ENCODE measurements at regions not wholly inside any gene's neighbourhood (a gene's known extent, or its start where the extent isn't known, plus 50 kb on each side); places are given as distances from the start of the nearest gene placed in this dataset.

GRCh38 chr4:92059615-92060014 is 244.2 kb upstream of the GRID2 start:
- H3K27ac Mint-ChIP-seq: no peak overlapping the region

DNA sequence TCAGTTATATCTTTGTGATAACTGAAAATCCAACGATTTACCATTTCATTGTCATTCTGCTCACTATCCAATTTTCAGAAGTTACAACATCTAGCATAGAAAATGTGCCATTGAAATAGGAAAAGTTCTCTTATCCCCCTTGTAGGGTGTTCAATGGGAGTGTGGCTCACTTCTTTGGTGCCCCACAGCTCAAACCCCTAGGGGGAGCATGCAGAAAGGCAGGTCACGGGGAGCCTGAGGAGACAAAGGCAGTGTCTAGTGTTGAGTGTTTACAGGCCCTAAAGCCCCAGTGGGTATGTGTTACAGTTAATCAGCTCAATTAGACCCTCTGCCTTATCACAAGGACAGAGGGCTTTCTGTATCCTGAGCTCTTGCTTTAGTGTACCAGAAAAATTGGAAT is 243.4 kb upstream of the GRID2 start:
- ChIA-PET CTCF (no interaction called here), POLR2A (no interaction called here)
- Mint-ChIP-seq H3K4me1 (ENCODE audit: low read depth) (no peaks in the 10 kb centered on the region), H3K27ac (no peak overlapping the region), H3K27me3 (no peaks in the 10 kb centered on the region), H3K9me3 (peaks cover 6% of the 10 kb centered on the region), H3K36me3 (ENCODE audit: low read depth) (no peaks in the 10 kb centered on the region), H3K4me3 (no peak overlapping the region)
- DNase-seq: no peak
- ATAC-seq: no peak
- TF ChIP-seq CTCF (IDR thresholded peaks at IDR 0.05): no peak
- intact Hi-C loops (cut with micrococcal nuclease): no loop called here

More at GRCh38 chr4:92059615-92060014, 244.2 kb upstream of the GRID2 start:
- no peak overlapping the region for H3K4me3 Mint-ChIP-seq
- ChIA-PET POLR2A (no interaction called here), CTCF (no interaction called here)
- DNase-seq (no peak), ATAC-seq (no peak)
- no peaks in the 10 kb centered on the region for H3K27me3 Mint-ChIP-seq
- no peak for TF ChIP-seq CTCF (IDR thresholded peaks at IDR 0.05)
- intact Hi-C loops (cut with micrococcal nuclease): no loop called here
- H3K36me3 Mint-ChIP-seq (ENCODE audit: low read depth): no peaks in the 10 kb centered on the region
- no peaks in the 10 kb centered on the region for H3K4me1 Mint-ChIP-seq (ENCODE audit: low read depth)
- H3K9me3 Mint-ChIP-seq: peaks cover 8% of the 10 kb centered on the region

DNA sequence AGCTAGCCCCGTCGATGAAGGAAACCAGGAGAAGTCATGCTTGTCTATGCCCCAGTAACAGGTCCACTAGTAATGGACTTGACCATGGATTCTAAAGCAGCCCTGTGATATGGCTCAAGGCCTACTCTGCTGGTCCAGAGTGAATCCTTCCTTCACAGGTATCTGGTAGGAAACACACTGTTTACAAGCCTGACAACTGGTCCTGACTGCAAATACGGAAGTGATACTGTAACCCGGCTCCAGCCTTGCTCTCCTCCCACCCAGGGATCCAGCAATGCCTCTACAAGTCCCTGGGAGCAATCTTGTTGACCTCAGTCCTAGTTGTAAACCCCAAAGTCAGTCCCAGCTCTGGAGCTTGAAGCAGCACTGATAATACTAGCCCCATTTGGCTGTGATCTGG is 239.2 kb upstream of the GRID2 start:
- Mint-ChIP-seq H3K4me1 (ENCODE audit: low read depth) (no peaks in the 10 kb centered on the region), H3K9me3 (peaks cover 3% of the 10 kb centered on the region), H3K27ac (no peak overlapping the region), H3K4me3 (no peak overlapping the region), H3K27me3 (no peaks in the 10 kb centered on the region), H3K36me3 (ENCODE audit: low read depth) (no peaks in the 10 kb centered on the region)
- intact Hi-C loops (cut with micrococcal nuclease): no loop called here
- ATAC-seq: no peak
- no peak for TF ChIP-seq CTCF (IDR thresholded peaks at IDR 0.05)
- POLR2A ChIA-PET: no interaction called here
- CTCF ChIA-PET: no interaction called here
- DNase-seq: no peak

GRCh38 chr4:92066485-92066884 is 237.3 kb upstream of the GRID2 start:
- ChIA-PET POLR2A (no interaction called here), CTCF (no interaction called here)
- H3K36me3 Mint-ChIP-seq (ENCODE audit: low read depth): no peaks in the 10 kb centered on the region
- H3K9me3 Mint-ChIP-seq: peaks cover 3% of the 10 kb centered on the region
- H3K27me3 Mint-ChIP-seq: no peaks in the 10 kb centered on the region
- DNase-seq (no peak), ATAC-seq (no peak)
- H3K4me3 Mint-ChIP-seq: no peak overlapping the region
- no peaks in the 10 kb centered on the region for H3K4me1 Mint-ChIP-seq (ENCODE audit: low read depth)
- intact Hi-C loops (cut with micrococcal nuclease): no loop called here
- no peak for TF ChIP-seq CTCF (IDR thresholded peaks at IDR 0.05)
- no peak overlapping the region for H3K27ac Mint-ChIP-seq

GRCh38 chr4:92071587-92071986 is 232.2 kb upstream of the GRID2 start:
- Mint-ChIP-seq H3K9me3 (peaks cover 15% of the 10 kb centered on the region), H3K4me3 (no peak overlapping the region), H3K36me3 (ENCODE audit: low read depth) (no peaks in the 10 kb centered on the region), H3K27me3 (no peaks in the 10 kb centered on the region), H3K4me1 (ENCODE audit: low read depth) (no peaks in the 10 kb centered on the region), H3K27ac (no peak overlapping the region)
- POLR2A ChIA-PET: no interaction called here
- ATAC-seq (no peak), DNase-seq (no peak)
- CTCF ChIA-PET: no interaction called here
- TF ChIP-seq CTCF (IDR thresholded peaks at IDR 0.05): no peak
- intact Hi-C loops (cut with micrococcal nuclease): no loop called here
